Upper lobe of left lung (tissue), 4 donors: ENCODE measurements at regions not wholly inside any gene's neighbourhood (a gene's known extent, or its start where the extent isn't known, plus 50 kb on each side); places are given as distances from the start of the nearest gene placed in this dataset.

ENCODE experiments used
- CTCF ChIP-seq, 6 experiments: fragments of 450-650 bp in 4 of 6; fragments of 200-600 bp in 2 of 6; sonication (generic) in 2 of 6; IDR thresholded peaks; one replicate each; pipeline ENCODE4 v1.5.1; 2016 to 2019; ENCODE audit warnings: antibody characterized with exemption in 6 of 6
- EP300 ChIP-seq, 4 donors: sonication (generic); formaldehyde crosslinking; IDR thresholded peaks; one replicate each; pipeline ENCODE4 v1.5.1; 2017; ENCODE audit warnings: antibody characterized with exemption in 4 of 4, control low read depth in 2 of 4
- POLR2AphosphoS5 ChIP-seq, 2 donors: sonication (generic); formaldehyde crosslinking; IDR thresholded peaks; one replicate each; pipeline ENCODE4 v1.5.1; 2017; ENCODE audit warnings: antibody characterized with exemption in 2 of 2

GRCh38 chr13:72545030-72545719 lies 182.3 kb downstream of the MZT1 start:
- TF ChIP-seq CTCF (IDR thresholded peaks at IDR 0.05) (no peak), POLR2AphosphoS5 (IDR thresholded peaks at IDR 0.05) (no peak), EP300 (IDR thresholded peaks at IDR 0.05) (no peak)
